ENCODE measurements at regions not wholly inside any gene's neighbourhood (a gene's known extent, or its start where the extent isn't known, plus 50 kb on each side); places are given as distances from the start of the nearest gene placed in this dataset.

GRCh38 chr4:26141911-26142638 is 178.7 kb upstream of the RBPJ start:
- no peak for DNase-seq

- no peak for DNase-seq
Measured at GRCh38 chr4:26144526-26145155, 176.2 kb upstream of the RBPJ start.

GRCh38 chr4:26145212-26145611 is 175.6 kb upstream of the RBPJ start:
- no peak for DNase-seq

GRCh38 chr4:26148927-26149326 is 171.9 kb upstream of the RBPJ start:
- DNase-seq = no peak

GRCh38 chr4:26150948-26151347 is 169.9 kb upstream of the RBPJ start:
- no peak for DNase-seq

- DNase-seq = no peak
Measured at GRCh38 chr4:26151615-26152014, 169.2 kb upstream of the RBPJ start.

GRCh38 chr4:26152056-26152455 is 168.8 kb upstream of the RBPJ start:
- DNase-seq = no peak

- DNase-seq = no peak
Measured at GRCh38 chr4:26157541-26157940, 163.3 kb upstream of the RBPJ start.

GRCh38 chr4:26160591-26160990 is 160.2 kb upstream of the RBPJ start:
- DNase-seq = no peak

- DNase-seq = no peak
Measured at GRCh38 chr4:26161030-26161824, 159.6 kb upstream of the RBPJ start.

- no peak for DNase-seq
Measured at GRCh38 chr4:26162101-26162500, 158.7 kb upstream of the RBPJ start.

GRCh38 chr4:26163425-26164362 is 157.1 kb upstream of the RBPJ start:
- no peak for DNase-seq

- no peak for DNase-seq
Measured at GRCh38 chr4:26171501-26171900, 149.3 kb upstream of the RBPJ start.

GRCh38 chr4:26171941-26172340 is 148.9 kb upstream of the RBPJ start:
- DNase-seq = no peak

GRCh38 chr4:26173619-26174018 is 147.2 kb upstream of the RBPJ start:
- no peak for DNase-seq

- DNase-seq = no peak
Measured at GRCh38 chr4:26174027-26174426, 146.8 kb upstream of the RBPJ start.

GRCh38 chr4:26175006-26175786 is 145.6 kb upstream of the RBPJ start:
- DNase-seq = peak; percentile 26

GRCh38 chr4:26175905-26176470 is 144.8 kb upstream of the RBPJ start:
- DNase-seq = no peak

GRCh38 chr4:26176598-26177149 is 144.1 kb upstream of the RBPJ start:
- no peak for DNase-seq

- DNase-seq = no peak
Measured at GRCh38 chr4:26178854-26179253, 142.0 kb upstream of the RBPJ start.

GRCh38 chr4:26179316-26179760 is 141.5 kb upstream of the RBPJ start:
- DNase-seq = peak; percentile 28

Measured in activated CD4-positive, alpha-beta T cell treated with anti-CD3 and anti-CD28 coated beads, Interleukin-2, amount 50 U/mL, for 16 hours (primary cell).